GM10248 (cell line): ENCODE measurements at regions not wholly inside any gene's neighbourhood (a gene's known extent, or its start where the extent isn't known, plus 50 kb on each side); places are given as distances from the start of the nearest gene placed in this dataset.

Source experiments
- CTCF ChIA-PET: fragments of 300-600 bp; sonication (Branson Sonifier 250); formaldehyde crosslinking; extraction: SDS; loops from one replicate; lab custom pipeline; 2021; ENCODE audit warnings: antibody characterized with exemption; lab: Yijun Ruan, JAX
- POLR2A ChIA-PET: fragments of 350-650 bp; sonication (Branson Sonifier 250); formaldehyde crosslinking; extraction: SDS; loops from one replicate; lab custom pipeline; 2020; ENCODE audit warnings: antibody characterized with exemption; lab: Yijun Ruan, JAX
- DNase-seq: peaks from one replicate; pipeline ENCODE4 v3.0.0; 2012; ENCODE audit errors: extremely low spot score
- TF ChIP-seq, protein P1 (sequence below): IDR thresholded peaks from 2 replicates; pipeline ENCODE4 v1.5.1; 2012; ENCODE audit warnings: mild to moderate bottlenecking, low read depth; ENCODE audit errors: extremely low read depth, missing control alignments, control extremely low read depth

DNA sequence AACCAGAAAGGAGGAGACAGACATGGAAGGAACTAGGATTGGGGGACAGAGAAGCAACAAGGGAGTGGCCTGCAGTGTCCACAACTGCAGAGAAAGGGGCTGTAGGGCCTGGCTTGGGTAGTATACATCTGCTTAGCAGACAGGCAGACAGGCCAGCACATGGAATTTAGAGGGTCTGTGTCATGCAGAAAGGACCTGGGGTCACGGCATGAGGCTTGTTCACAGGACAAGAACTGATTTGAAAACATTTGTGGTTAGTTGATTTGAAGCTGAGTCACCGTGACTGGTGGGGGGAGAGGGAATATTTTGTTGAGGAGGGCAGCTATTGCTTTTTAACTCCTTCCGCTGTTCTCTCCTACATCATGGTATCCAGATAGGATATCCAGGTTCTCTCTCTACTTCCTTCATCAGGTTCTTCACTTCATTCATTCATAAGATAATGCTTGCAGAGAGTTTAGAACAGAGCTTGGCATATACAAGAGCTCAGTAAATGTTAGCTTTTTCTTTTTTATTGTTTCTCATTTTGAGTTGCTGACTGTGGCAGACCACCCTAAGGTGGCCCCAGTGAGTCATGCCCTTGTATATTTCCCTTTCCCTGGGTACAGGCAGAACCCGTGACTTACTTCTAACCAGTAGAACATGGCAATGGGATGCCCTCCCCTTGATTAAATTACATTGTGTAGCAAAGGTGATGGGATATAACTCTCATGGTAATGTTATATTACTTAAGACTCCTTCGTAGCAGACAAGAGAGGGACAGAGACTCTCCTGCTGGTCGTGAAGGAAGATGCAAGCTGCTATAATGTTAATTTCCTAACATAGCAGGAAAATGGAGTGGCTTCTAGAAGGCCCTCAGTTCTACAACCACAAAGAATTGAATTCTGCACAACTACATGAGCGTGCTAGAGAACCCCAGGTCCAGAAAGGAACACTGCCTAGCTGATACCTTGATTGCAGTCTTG, 95.0 kb upstream of the NMNAT3 start:
- TF ChIP-seq, protein P1, sequence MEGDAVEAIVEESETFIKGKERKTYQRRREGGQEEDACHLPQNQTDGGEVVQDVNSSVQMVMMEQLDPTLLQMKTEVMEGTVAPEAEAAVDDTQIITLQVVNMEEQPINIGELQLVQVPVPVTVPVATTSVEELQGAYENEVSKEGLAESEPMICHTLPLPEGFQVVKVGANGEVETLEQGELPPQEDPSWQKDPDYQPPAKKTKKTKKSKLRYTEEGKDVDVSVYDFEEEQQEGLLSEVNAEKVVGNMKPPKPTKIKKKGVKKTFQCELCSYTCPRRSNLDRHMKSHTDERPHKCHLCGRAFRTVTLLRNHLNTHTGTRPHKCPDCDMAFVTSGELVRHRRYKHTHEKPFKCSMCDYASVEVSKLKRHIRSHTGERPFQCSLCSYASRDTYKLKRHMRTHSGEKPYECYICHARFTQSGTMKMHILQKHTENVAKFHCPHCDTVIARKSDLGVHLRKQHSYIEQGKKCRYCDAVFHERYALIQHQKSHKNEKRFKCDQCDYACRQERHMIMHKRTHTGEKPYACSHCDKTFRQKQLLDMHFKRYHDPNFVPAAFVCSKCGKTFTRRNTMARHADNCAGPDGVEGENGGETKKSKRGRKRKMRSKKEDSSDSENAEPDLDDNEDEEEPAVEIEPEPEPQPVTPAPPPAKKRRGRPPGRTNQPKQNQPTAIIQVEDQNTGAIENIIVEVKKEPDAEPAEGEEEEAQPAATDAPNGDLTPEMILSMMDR, result no peak
- DNase-seq, result no peak
- ChIA-PET POLR2A (no interaction called here), CTCF (no interaction called here)

DNA sequence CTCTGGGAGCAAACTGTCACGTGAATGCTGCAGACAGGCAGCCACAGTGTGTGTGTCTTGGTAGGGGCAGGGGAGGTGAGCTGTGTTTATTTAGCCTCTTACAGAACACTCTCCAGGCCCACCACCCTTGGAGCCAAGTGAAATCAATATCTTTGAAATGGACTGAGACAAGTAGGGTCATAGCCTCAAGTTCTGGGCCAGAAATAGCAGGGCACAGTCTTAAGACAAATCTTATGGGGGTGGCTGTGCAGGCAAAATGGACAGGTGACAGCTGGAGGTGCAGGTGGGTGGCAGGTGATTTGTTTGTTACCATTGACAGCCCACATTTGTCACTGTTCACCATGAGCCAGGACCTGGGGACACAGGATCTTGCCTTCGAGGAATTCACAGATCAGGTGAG, 93.6 kb upstream of the NMNAT3 start:
- CTCF ChIA-PET, result no interaction called here
- POLR2A ChIA-PET, result no interaction called here
- TF ChIP-seq, protein P1, result no peak
- DNase-seq, result no peak

DNA sequence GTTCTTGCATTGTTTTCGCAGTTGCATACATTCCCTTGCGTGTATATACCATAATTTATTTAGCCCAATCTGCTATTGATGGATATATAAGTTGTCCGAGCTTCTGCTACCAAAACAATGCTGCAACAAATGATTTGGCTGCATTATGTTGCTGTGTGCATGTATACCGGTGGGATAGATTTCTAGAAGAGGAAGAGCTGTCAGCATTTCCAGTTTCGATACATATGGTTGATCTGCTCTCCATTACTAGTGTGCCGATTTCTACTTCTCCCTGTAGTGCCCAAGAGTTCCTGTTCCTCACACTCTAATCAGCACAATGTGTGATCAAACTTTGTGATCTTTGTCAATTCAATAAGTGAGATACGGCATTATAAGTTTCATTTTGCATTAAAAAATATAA, 92.8 kb upstream of the NMNAT3 start:
- ChIA-PET CTCF (no interaction called here), POLR2A (no interaction called here)
- DNase-seq, result no peak
- TF ChIP-seq, protein P1, result no peak

DNA sequence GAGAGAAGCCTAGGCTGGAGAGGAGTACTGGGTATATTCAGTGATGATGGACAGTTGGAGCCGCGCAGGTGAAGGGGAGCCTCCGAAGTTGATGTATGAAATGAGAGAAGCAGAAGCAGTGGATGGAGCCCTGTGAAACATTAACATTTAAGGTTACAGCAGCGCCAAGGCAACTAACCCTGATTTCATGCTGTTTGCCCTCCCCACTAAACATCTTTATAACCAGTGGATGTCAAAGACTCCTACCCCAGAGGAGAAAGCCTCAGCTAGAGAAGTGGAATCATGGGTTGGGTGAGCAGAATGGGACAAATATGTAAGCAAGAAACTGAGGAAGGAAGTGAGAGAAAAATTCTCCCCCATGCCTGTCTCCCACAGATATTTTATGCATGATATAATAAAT, 92.0 kb upstream of the NMNAT3 start:
- CTCF ChIA-PET, result no interaction called here
- TF ChIP-seq, protein P1, result no peak
- POLR2A ChIA-PET, result no interaction called here
- no peak for DNase-seq

DNA sequence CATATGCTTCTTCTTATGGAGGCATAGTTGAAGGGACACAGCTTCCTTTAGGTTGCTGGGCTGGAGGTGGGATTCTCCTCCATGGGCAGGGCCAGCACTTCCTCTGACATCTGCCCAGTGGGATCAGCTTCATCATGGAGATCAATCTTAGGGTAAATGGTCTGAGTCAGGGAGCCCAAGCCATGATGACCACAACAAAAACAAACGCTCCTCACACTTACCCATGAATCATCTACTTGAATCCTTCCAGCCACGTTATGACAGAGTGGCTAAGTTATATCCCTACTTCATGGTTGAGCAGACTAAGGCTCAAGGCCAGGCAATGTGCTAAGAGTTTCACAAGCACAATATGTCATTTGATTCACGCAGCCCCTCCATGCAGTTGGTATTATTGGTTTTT, 87.2 kb upstream of the NMNAT3 start:
- no peak for DNase-seq
- ChIA-PET POLR2A (no interaction called here), CTCF (interaction anchor here (1.8 kb wide), 1 partner anchor 10 kb away, joined by 5 read pairs; no protein-coding TSS in a partner anchor)
- TF ChIP-seq, protein P1, result no peak

DNA sequence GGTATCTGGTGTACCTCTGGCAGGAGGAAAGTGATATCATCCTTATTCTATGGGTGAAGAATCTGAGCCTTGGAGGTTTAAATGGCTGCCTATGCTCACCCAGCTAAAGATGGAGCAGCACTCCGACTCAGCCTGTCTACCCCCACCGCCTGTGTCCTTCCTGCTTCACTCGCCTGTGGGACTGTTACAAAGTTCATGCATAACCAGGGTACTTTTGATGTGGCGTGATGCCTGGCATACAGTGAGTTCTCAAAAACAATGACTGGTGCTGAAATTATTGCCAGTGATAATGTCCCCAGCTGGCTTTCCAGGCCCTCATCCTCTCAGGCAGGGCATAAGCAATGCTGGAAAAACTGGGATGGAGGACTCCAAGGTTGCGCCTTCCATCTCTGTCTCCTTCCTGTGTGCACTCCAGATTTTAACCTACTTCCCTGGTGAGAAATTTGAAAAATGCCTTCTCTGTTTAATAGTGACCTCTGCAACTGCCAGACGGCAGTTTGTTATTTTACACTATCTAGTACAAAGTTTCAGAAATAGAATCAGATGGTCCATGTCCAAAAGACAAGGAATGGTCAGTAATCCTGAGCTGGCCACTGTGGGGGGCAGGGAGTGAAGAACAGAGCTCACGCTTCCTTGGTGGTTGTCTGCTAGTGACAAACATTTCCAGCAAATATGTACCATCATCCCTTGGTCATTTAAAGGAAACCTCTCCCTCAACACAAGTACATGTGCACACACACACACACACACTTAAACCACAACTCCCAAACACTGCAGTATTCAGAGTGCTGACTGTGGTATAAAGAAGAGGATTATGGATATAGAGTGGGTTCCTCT, 86.5 kb upstream of the NMNAT3 start:
- POLR2A ChIA-PET, result no interaction called here
- CTCF ChIA-PET, result interaction anchor here (1.8 kb wide), 1 partner anchor 9 kb away, joined by 5 read pairs; no protein-coding TSS in a partner anchor
- DNase-seq, result no peak
- TF ChIP-seq, protein P1, result no peak
